ENCODE measurements at regions not wholly inside any gene's neighbourhood (a gene's known extent, or its start where the extent isn't known, plus 50 kb on each side); places are given as distances from the start of the nearest gene placed in this dataset.

DNA sequence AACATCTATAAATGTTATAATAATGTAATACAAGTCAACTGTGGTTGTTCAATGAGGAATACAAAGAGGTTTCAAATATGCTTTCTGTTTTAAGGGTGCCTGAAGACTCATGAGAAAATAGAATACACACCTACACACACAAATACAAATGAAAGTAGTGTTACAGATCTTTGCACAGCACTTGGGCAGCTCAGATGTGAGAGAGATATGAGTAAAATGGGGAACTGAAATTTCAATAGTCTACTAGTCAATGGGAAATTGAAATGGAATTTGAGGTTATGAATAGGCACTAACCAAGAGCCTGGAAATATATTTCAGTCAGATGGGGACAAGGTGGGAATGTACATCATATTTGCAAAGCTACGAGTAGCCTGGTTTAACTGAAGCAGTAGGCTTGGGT lies 96.6 kb downstream of the ISL1 start:
- H3K27ac Mint-ChIP-seq = no peak overlapping the region
- Histone ChIP-seq H3K4me3 (no peak overlapping the region), H4K20me1 (replicated peaks; ENCODE audit: insufficient read depth) (no peaks in the 10 kb centered on the region), H3F3A (replicated peaks; ENCODE audit: low read depth) (no peaks in the 10 kb centered on the region), H3K27ac (ENCODE audit: low read depth) (no peak overlapping the region), H2AFZ (no peak overlapping the region), H3K4me2 (no peak overlapping the region), H3K27me3 (ENCODE audit: insufficient read depth) (no peaks in the 10 kb centered on the region), H3K36me3 (ENCODE audit: insufficient read depth) (no peaks in the 10 kb centered on the region), H3K79me2 (replicated peaks; ENCODE audit: insufficient read depth) (no peaks in the 10 kb centered on the region), H3K9me2 (ENCODE audit: insufficient read depth) (no peaks in the 10 kb centered on the region), H3K4me1 (ENCODE audit: insufficient read depth) (0 out of 2 replicates have a peak, but pooled peaks cover 3% of the 10 kb centered on the region)
- DNase-seq (ENCODE audit: low spot score) (no peak), ATAC-seq (no peak)
- TF ChIP-seq, protein P1, sequence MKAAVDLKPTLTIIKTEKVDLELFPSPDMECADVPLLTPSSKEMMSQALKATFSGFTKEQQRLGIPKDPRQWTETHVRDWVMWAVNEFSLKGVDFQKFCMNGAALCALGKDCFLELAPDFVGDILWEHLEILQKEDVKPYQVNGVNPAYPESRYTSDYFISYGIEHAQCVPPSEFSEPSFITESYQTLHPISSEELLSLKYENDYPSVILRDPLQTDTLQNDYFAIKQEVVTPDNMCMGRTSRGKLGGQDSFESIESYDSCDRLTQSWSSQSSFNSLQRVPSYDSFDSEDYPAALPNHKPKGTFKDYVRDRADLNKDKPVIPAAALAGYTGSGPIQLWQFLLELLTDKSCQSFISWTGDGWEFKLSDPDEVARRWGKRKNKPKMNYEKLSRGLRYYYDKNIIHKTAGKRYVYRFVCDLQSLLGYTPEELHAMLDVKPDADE (IDR thresholded peaks at IDR 0.05) = no peak
- TF ChIP-seq EZH2 (IDR thresholded peaks at IDR 0.05; ENCODE audit: low read depth, unreplicated experiment) = no peak
- TF ChIP-seq, protein P2, sequence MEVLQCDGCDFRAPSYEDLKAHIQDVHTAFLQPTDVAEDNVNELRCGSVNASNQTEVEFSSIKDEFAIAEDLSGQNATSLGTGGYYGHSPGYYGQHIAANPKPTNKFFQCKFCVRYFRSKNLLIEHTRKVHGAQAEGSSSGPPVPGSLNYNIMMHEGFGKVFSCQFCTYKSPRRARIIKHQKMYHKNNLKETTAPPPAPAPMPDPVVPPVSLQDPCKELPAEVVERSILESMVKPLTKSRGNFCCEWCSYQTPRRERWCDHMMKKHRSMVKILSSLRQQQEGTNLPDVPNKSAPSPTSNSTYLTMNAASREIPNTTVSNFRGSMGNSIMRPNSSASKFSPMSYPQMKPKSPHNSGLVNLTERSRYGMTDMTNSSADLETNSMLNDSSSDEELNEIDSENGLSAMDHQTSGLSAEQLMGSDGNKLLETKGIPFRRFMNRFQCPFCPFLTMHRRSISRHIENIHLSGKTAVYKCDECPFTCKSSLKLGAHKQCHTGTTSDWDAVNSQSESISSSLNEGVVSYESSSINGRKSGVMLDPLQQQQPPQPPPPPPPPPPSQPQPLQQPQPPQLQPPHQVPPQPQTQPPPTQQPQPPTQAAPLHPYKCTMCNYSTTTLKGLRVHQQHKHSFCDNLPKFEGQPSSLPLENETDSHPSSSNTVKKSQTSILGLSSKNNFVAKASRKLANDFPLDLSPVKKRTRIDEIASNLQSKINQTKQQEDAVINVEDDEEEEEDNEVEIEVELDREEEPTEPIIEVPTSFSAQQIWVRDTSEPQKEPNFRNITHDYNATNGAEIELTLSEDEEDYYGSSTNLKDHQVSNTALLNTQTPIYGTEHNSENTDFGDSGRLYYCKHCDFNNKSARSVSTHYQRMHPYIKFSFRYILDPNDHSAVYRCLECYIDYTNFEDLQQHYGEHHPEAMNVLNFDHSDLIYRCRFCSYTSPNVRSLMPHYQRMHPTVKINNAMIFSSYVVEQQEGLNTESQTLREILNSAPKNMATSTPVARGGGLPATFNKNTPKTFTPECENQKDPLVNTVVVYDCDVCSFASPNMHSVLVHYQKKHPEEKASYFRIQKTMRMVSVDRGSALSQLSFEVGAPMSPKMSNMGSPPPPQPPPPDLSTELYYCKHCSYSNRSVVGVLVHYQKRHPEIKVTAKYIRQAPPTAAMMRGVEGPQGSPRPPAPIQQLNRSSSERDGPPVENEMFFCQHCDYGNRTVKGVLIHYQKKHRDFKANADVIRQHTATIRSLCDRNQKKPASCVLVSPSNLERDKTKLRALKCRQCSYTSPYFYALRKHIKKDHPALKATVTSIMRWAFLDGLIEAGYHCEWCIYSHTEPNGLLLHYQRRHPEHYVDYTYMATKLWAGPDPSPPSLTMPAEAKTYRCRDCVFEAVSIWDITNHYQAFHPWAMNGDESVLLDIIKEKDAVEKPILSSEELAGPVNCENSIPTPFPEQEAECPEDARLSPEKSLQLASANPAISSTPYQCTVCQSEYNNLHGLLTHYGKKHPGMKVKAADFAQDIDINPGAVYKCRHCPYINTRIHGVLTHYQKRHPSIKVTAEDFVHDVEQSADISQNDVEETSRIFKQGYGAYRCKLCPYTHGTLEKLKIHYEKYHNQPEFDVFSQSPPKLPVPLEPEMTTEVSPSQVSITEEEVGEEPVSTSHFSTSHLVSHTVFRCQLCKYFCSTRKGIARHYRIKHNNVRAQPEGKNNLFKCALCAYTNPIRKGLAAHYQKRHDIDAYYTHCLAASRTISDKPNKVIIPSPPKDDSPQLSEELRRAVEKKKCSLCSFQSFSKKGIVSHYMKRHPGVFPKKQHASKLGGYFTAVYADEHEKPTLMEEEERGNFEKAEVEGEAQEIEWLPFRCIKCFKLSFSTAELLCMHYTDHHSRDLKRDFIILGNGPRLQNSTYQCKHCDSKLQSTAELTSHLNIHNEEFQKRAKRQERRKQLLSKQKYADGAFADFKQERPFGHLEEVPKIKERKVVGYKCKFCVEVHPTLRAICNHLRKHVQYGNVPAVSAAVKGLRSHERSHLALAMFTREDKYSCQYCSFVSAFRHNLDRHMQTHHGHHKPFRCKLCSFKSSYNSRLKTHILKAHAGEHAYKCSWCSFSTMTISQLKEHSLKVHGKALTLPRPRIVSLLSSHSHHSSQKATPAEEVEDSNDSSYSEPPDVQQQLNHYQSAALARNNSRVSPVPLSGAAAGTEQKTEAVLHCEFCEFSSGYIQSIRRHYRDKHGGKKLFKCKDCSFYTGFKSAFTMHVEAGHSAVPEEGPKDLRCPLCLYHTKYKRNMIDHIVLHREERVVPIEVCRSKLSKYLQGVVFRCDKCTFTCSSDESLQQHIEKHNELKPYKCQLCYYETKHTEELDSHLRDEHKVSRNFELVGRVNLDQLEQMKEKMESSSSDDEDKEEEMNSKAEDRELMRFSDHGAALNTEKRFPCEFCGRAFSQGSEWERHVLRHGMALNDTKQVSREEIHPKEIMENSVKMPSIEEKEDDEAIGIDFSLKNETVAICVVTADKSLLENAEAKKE (CRISPR knock-in tag; IDR thresholded peaks at IDR 0.05) = no peak
- no peak for TF ChIP-seq ZNF114 (CRISPR knock-in tag; IDR thresholded peaks at IDR 0.05)
- TF ChIP-seq, protein P3, sequence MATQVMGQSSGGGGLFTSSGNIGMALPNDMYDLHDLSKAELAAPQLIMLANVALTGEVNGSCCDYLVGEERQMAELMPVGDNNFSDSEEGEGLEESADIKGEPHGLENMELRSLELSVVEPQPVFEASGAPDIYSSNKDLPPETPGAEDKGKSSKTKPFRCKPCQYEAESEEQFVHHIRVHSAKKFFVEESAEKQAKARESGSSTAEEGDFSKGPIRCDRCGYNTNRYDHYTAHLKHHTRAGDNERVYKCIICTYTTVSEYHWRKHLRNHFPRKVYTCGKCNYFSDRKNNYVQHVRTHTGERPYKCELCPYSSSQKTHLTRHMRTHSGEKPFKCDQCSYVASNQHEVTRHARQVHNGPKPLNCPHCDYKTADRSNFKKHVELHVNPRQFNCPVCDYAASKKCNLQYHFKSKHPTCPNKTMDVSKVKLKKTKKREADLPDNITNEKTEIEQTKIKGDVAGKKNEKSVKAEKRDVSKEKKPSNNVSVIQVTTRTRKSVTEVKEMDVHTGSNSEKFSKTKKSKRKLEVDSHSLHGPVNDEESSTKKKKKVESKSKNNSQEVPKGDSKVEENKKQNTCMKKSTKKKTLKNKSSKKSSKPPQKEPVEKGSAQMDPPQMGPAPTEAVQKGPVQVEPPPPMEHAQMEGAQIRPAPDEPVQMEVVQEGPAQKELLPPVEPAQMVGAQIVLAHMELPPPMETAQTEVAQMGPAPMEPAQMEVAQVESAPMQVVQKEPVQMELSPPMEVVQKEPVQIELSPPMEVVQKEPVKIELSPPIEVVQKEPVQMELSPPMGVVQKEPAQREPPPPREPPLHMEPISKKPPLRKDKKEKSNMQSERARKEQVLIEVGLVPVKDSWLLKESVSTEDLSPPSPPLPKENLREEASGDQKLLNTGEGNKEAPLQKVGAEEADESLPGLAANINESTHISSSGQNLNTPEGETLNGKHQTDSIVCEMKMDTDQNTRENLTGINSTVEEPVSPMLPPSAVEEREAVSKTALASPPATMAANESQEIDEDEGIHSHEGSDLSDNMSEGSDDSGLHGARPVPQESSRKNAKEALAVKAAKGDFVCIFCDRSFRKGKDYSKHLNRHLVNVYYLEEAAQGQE (IDR thresholded peaks at IDR 0.05; ENCODE audit: unreplicated experiment) = no peak
- no peak for TF ChIP-seq JUNB (IDR thresholded peaks at IDR 0.05; ENCODE audit: unreplicated experiment)
- TF ChIP-seq, protein P4, sequence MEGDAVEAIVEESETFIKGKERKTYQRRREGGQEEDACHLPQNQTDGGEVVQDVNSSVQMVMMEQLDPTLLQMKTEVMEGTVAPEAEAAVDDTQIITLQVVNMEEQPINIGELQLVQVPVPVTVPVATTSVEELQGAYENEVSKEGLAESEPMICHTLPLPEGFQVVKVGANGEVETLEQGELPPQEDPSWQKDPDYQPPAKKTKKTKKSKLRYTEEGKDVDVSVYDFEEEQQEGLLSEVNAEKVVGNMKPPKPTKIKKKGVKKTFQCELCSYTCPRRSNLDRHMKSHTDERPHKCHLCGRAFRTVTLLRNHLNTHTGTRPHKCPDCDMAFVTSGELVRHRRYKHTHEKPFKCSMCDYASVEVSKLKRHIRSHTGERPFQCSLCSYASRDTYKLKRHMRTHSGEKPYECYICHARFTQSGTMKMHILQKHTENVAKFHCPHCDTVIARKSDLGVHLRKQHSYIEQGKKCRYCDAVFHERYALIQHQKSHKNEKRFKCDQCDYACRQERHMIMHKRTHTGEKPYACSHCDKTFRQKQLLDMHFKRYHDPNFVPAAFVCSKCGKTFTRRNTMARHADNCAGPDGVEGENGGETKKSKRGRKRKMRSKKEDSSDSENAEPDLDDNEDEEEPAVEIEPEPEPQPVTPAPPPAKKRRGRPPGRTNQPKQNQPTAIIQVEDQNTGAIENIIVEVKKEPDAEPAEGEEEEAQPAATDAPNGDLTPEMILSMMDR (conservative IDR thresholded peaks at IDR 0.05; ENCODE audit: low read depth in 2 of 2) = no peak
- no peak for TF ChIP-seq EZH2phosphoT487 (IDR thresholded peaks at IDR 0.05; ENCODE audit: unreplicated experiment)
- TF ChIP-seq POLR2AphosphoS5 (IDR thresholded peaks at IDR 0.05; ENCODE audit: low read depth) = no peak
- TF ChIP-seq CREB1 (CRISPR knock-in tag; IDR thresholded peaks at IDR 0.05; ENCODE audit: low read depth) = no peak
- no peak for TF ChIP-seq NANOG (IDR thresholded peaks at IDR 0.05; ENCODE audit: borderline replicate concordance)
- TF ChIP-seq STAT1 (IDR thresholded peaks at IDR 0.05; ENCODE audit: unreplicated experiment) = no peak
- TF ChIP-seq ZNF331 (CRISPR knock-in tag; IDR thresholded peaks at IDR 0.05; ENCODE audit: low read depth) = no peak
- no peaks in the 10 kb centered on the region for H3K9me3 Mint-ChIP-seq
- no peaks in the 10 kb centered on the region for H3K36me3 Mint-ChIP-seq (ENCODE audit: low read depth)
- no peaks in the 10 kb centered on the region for H3K27me3 Mint-ChIP-seq (ENCODE audit: insufficient read depth, low read depth, poor library complexity)
- no peak overlapping the region for H3K4me3 Mint-ChIP-seq
- no peaks in the 10 kb centered on the region for H3K4me1 Mint-ChIP-seq
